Upper lobe of left lung (tissue), 4 donors: ENCODE measurements at regions not wholly inside any gene's neighbourhood (a gene's known extent, or its start where the extent isn't known, plus 50 kb on each side); places are given as distances from the start of the nearest gene placed in this dataset.

Experiments used
- CTCF ChIP-seq, 6 experiments: fragments of 450-650 bp in 4 of 6; fragments of 200-600 bp in 2 of 6; sonication (generic) in 2 of 6; IDR thresholded peaks; one replicate each; pipeline ENCODE4 v1.5.1; 2016 to 2019; ENCODE audit warnings: antibody characterized with exemption in 6 of 6
- EP300 ChIP-seq, 4 donors: sonication (generic); formaldehyde crosslinking; IDR thresholded peaks; one replicate each; pipeline ENCODE4 v1.5.1; 2017; ENCODE audit warnings: antibody characterized with exemption in 4 of 4, control low read depth in 2 of 4
- POLR2A ChIP-seq, 4 donors: fragments of 450-650 bp; IDR thresholded peaks; one replicate each; pipeline ENCODE4 v1.5.1; 2016 to 2017; ENCODE audit warnings: antibody characterized with exemption in 4 of 4, mild to moderate bottlenecking in 2 of 4

GRCh38 chr10:117621196-117621595 is 78.7 kb downstream of the EMX2 start:
- TF ChIP-seq POLR2A (IDR thresholded peaks at IDR 0.05), result no peak
- no peak for TF ChIP-seq CTCF (IDR thresholded peaks at IDR 0.05)
- no peak for TF ChIP-seq EP300 (IDR thresholded peaks at IDR 0.05)
